PC-3 (cell line): ENCODE measurements at regions not wholly inside any gene's neighbourhood (a gene's known extent, or its start where the extent isn't known, plus 50 kb on each side); places are given as distances from the start of the nearest gene placed in this dataset.

Source experiments
- ATAC-seq: fragments of 200-7000 bp; cut with Tn5 transposase; 2 replicates; pipeline ENCODE4 v1.9.1; 2020; ENCODE audit warnings: mild to moderate bottlenecking, moderate library complexity
- BruUV-seq: library from RNA; stranded (reverse); fragments of 400-500 nt; replicated peaks from 2 replicates; lab custom pipeline; 2021; lab: Mats Ljungman, UMichigan
- CTCF ChIA-PET: fragments of 300-600 bp; sonication (Branson Sonifier 250); formaldehyde crosslinking; loops from one replicate; lab custom pipeline; 2022; ENCODE audit warnings: antibody characterized with exemption; lab: Charles Lee
- POLR2A ChIA-PET: fragments of 300-600 bp; sonication (Branson Sonifier 250); formaldehyde crosslinking; loops from one replicate; lab custom pipeline; 2022; ENCODE audit warnings: antibody characterized with exemption; ENCODE audit not compliant: unreplicated experiment; lab: Charles Lee
- DNase-seq: peaks from one replicate; pipeline ENCODE4 v3.0.0-alpha.2; 2015
- H2AFZ ChIP-seq: fragments of 300-600 bp; sonication (generic); 2 replicates; pipeline ENCODE4 v1.6.0; 2016; ENCODE audit warnings: antibody characterized with exemption, low read length
- H3F3A ChIP-seq: fragments of 300-600 bp; sonication (generic); one replicate; pipeline ENCODE4 v1.6.0; 2017; ENCODE audit warnings: antibody characterized with exemption, low read length, control low read depth, mild to moderate bottlenecking; ENCODE audit not compliant: unreplicated experiment
- H3K27ac ChIP-seq: fragments of 300-600 bp; sonication (generic); 2 replicates; pipeline ENCODE4 v1.5.1; 2016; ENCODE audit warnings: mild to moderate bottlenecking, low read length
- H3K27me3 ChIP-seq: fragments of 300-600 bp; sonication (generic); 2 replicates; pipeline ENCODE4 v1.6.1; 2016; ENCODE audit warnings: low read length, mixed read lengths
- H3K36me3 ChIP-seq: fragments of 300-600 bp; sonication (generic); 2 replicates; pipeline ENCODE4 v1.6.1; 2016; ENCODE audit warnings: low read depth, mixed run types, low read length, mixed read lengths
- H3K4me1 ChIP-seq: fragments of 300-600 bp; sonication (generic); 2 replicates; pipeline ENCODE4 v1.5.1; 2016; ENCODE audit warnings: low read length; ENCODE audit not compliant: insufficient read depth
- H3K4me2 ChIP-seq: fragments of 300-600 bp; sonication (generic); 2 replicates; pipeline ENCODE4 v1.6.0; 2016; ENCODE audit warnings: low read length
- H3K4me3 ChIP-seq: fragments of 300-600 bp; sonication (generic); 2 replicates; pipeline ENCODE4 v1.5.1; 2016; ENCODE audit warnings: mild to moderate bottlenecking, low read length, mixed read lengths
- H3K79me2 ChIP-seq: fragments of 300-600 bp; sonication (generic); 2 replicates; pipeline ENCODE4 v1.6.1; 2017; ENCODE audit warnings: low read length, mixed read lengths
- H3K9ac ChIP-seq: fragments of 300-600 bp; sonication (generic); 2 replicates; pipeline ENCODE4 v1.6.0; 2016; ENCODE audit warnings: mild to moderate bottlenecking, low read length
- H3K9me2 ChIP-seq: fragments of 300-600 bp; sonication (generic); replicated peaks from 2 replicates; pipeline ENCODE4 v1.6.1; 2016; ENCODE audit warnings: mixed run types, low read length, mixed read lengths
- H3K9me3 ChIP-seq: fragments of 300-600 bp; sonication (generic); 2 replicates; pipeline ENCODE4 v1.6.1; 2016; ENCODE audit warnings: low read length, mixed read lengths
- H4K20me1 ChIP-seq: fragments of 300-600 bp; sonication (generic); 2 replicates; pipeline ENCODE4 v1.6.1; 2016; ENCODE audit warnings: low read length, mixed read lengths
- EZH2 ChIP-seq: fragments of 300-600 bp; sonication (generic); IDR thresholded peaks from one replicate; pipeline ENCODE4 v1.6.1; 2017; ENCODE audit warnings: antibody characterized with exemption, mild to moderate bottlenecking, low read length; ENCODE audit not compliant: unreplicated experiment
- EZH2phosphoT487 ChIP-seq: fragments of 300-600 bp; sonication (generic); IDR thresholded peaks from 2 replicates; pipeline ENCODE4 v1.6.1; 2018; ENCODE audit warnings: mild to moderate bottlenecking, antibody characterized with exemption, low read length, borderline replicate concordance
- intact Hi-C: fragments of 100-400 bp; cut with micrococcal nuclease; formaldehyde crosslinking; loops from 2 replicates; pipeline ENCODE4 v1.9.0; 2023
- TF ChIP-seq, protein P1 (sequence below): fragments of 300-600 bp; sonication (generic); conservative IDR thresholded peaks from 2 replicates; pipeline ENCODE4 v1.5.1; 2017; ENCODE audit warnings: antibody characterized with exemption, low read depth, mild to moderate bottlenecking, low read length

DNA sequence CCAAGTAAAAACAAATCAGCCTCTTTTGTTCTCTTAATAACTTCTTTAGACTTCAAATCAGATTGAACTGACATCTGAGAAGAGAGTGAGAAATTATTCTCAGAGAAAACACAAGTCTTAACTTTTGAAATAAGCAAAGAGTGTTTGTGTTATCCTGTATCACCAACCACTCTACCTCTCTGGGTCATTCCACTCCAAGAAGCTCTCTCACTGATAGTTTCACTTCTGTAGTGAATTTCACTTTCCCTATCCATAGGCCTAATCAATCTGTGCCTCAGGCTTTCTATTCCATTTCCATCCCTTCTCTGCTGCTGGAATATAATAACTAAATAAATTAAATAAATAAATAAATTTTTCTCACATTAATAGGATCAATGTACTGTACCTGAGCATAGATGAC lies 235.0 kb downstream of the HTR1B start:
- Histone ChIP-seq H3K4me2 (no peak overlapping the region), H2AFZ (no peak overlapping the region), H3F3A (no peaks in the 10 kb centered on the region), H3K9me3 (no peaks in the 10 kb centered on the region), H3K4me3 (no peak overlapping the region), H3K9ac (no peak overlapping the region), H3K79me2 (no peaks in the 10 kb centered on the region), H3K4me1 (no peaks in the 10 kb centered on the region), H3K36me3 (no peaks in the 10 kb centered on the region), H3K27me3 (no peaks in the 10 kb centered on the region), H3K27ac (no peak overlapping the region), H4K20me1 (no peaks in the 10 kb centered on the region), H3K9me2 (no peaks in the 10 kb centered on the region)
- ChIA-PET POLR2A (no interaction called here), CTCF (no interaction called here)
- intact Hi-C loops = no loop called here
- DNase-seq (no peak), ATAC-seq (no peak)
- BruUV-seq = no TSS peak
- TF ChIP-seq EZH2 = no peak
- TF ChIP-seq, protein P1, sequence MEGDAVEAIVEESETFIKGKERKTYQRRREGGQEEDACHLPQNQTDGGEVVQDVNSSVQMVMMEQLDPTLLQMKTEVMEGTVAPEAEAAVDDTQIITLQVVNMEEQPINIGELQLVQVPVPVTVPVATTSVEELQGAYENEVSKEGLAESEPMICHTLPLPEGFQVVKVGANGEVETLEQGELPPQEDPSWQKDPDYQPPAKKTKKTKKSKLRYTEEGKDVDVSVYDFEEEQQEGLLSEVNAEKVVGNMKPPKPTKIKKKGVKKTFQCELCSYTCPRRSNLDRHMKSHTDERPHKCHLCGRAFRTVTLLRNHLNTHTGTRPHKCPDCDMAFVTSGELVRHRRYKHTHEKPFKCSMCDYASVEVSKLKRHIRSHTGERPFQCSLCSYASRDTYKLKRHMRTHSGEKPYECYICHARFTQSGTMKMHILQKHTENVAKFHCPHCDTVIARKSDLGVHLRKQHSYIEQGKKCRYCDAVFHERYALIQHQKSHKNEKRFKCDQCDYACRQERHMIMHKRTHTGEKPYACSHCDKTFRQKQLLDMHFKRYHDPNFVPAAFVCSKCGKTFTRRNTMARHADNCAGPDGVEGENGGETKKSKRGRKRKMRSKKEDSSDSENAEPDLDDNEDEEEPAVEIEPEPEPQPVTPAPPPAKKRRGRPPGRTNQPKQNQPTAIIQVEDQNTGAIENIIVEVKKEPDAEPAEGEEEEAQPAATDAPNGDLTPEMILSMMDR = no peak
- no peak for TF ChIP-seq EZH2phosphoT487

DNA sequence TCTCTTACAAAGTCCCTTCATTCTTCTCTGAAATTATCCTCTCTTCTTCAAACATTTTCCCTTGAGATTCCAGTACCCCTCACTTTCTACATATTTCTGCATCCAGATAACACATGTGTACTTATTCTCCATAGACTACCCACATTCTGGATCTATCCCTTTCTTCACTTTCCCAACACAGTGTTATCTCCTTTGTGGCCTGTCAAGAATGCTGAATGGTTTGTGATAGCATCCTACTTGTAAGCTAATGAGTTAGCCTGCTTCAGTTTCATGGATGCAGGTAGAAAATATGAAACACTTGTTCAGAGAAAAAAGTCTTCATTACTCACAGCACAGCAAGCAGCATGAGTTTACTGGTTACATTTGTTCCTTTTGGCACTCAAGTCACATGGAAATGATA lies 245.4 kb downstream of the HTR1B start:
- no peaks in the 10 kb centered on the region for H3K79me2 ChIP-seq
- no TSS peak for BruUV-seq
- H2AFZ ChIP-seq = no peak overlapping the region
- TF ChIP-seq EZH2 = no peak
- TF ChIP-seq EZH2phosphoT487 = no peak
- TF ChIP-seq, protein P1 = no peak
- no peaks in the 10 kb centered on the region for H3K9me2 ChIP-seq
- intact Hi-C loops = no loop called here
- DNase-seq (no peak), ATAC-seq (no peak)
- H3K27me3 ChIP-seq = no peaks in the 10 kb centered on the region
- H3K4me1 ChIP-seq = no peaks in the 10 kb centered on the region
- no peak overlapping the region for H3K4me3 ChIP-seq
- no peaks in the 10 kb centered on the region for H4K20me1 ChIP-seq
- H3K4me2 ChIP-seq = no peak overlapping the region
- no peaks in the 10 kb centered on the region for H3K9me3 ChIP-seq
- H3K27ac ChIP-seq = no peak overlapping the region
- no peaks in the 10 kb centered on the region for H3F3A ChIP-seq
- ChIA-PET POLR2A (no interaction called here), CTCF (no interaction called here)
- no peaks in the 10 kb centered on the region for H3K36me3 ChIP-seq
- H3K9ac ChIP-seq = no peak overlapping the region

DNA sequence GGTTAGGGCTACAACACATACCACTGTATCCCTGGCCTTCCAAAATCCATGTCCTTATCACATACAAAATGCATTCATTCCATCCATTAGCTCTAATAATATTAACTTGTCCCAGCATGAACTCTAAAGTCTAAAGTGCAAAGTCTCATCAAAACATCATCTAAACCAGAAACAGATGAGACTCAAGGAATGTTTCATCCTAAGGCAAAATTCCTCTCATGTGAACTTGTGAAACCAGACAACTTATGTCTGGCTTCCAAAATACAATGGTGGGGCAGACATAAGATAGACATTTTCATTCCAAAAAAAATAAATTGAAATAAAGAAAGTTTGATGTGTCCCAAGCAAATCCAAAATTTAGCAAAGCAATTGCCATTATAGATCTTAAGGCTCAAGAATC lies 257.4 kb downstream of the HTR1B start:
- H4K20me1 ChIP-seq = no peaks in the 10 kb centered on the region
- no peaks in the 10 kb centered on the region for H3K9me3 ChIP-seq
- ATAC-seq (no peak), DNase-seq (no peak)
- H3K27me3 ChIP-seq = no peaks in the 10 kb centered on the region
- no peak overlapping the region for H3K4me3 ChIP-seq
- TF ChIP-seq EZH2phosphoT487 = no peak
- TF ChIP-seq EZH2 = no peak
- TF ChIP-seq, protein P1 = no peak
- no peaks in the 10 kb centered on the region for H3K36me3 ChIP-seq
- intact Hi-C loops = no loop called here
- H3K27ac ChIP-seq = no peak overlapping the region
- ChIA-PET POLR2A (no interaction called here), CTCF (interaction anchor here (0.6 kb wide), 1 partner anchor 114 kb away, joined by 4 read pairs; no protein-coding TSS in a partner anchor)
- no peaks in the 10 kb centered on the region for H3K4me1 ChIP-seq
- no peak overlapping the region for H3K4me2 ChIP-seq
- BruUV-seq = no TSS peak
- H2AFZ ChIP-seq = no peak overlapping the region
- H3K79me2 ChIP-seq = no peaks in the 10 kb centered on the region
- no peaks in the 10 kb centered on the region for H3F3A ChIP-seq
- no peak overlapping the region for H3K9ac ChIP-seq
- no peaks in the 10 kb centered on the region for H3K9me2 ChIP-seq
